ENCODE measurements at regions not wholly inside any gene's neighbourhood (a gene's known extent, or its start where the extent isn't known, plus 50 kb on each side); places are given as distances from the start of the nearest gene placed in this dataset.

DNA sequence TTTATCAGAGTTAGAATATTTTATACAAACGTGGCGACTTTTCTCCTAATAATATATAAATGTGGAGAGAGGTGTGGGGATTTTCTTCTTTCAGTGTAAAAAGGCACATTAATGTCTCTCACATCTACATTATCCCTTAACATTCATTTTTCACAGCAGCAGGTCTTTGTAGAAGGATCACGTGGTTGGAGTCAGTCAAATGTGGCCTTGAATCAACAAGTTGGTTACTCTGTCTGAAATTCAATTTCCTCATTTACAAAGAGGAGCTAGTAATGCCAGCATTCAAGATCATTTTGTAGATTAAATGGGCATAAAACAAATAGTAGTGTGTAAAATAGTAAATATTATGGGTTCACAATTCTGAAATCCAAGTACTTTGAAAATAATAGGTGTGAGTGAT lies 183.1 kb upstream of the SEMA3E start:
- TF ChIP-seq, protein P1, sequence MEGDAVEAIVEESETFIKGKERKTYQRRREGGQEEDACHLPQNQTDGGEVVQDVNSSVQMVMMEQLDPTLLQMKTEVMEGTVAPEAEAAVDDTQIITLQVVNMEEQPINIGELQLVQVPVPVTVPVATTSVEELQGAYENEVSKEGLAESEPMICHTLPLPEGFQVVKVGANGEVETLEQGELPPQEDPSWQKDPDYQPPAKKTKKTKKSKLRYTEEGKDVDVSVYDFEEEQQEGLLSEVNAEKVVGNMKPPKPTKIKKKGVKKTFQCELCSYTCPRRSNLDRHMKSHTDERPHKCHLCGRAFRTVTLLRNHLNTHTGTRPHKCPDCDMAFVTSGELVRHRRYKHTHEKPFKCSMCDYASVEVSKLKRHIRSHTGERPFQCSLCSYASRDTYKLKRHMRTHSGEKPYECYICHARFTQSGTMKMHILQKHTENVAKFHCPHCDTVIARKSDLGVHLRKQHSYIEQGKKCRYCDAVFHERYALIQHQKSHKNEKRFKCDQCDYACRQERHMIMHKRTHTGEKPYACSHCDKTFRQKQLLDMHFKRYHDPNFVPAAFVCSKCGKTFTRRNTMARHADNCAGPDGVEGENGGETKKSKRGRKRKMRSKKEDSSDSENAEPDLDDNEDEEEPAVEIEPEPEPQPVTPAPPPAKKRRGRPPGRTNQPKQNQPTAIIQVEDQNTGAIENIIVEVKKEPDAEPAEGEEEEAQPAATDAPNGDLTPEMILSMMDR (conservative IDR thresholded peaks at IDR 0.05; ENCODE audit: low read depth in 2 of 2), result no peak
- TF ChIP-seq EZH2 (IDR thresholded peaks at IDR 0.05; ENCODE audit: low read depth, unreplicated experiment), result no peak
- TF ChIP-seq ZNF331 (CRISPR knock-in tag; IDR thresholded peaks at IDR 0.05; ENCODE audit: low read depth), result no peak
- TF ChIP-seq JUNB (IDR thresholded peaks at IDR 0.05; ENCODE audit: unreplicated experiment), result no peak
- no peak for TF ChIP-seq STAT1 (IDR thresholded peaks at IDR 0.05; ENCODE audit: unreplicated experiment)
- TF ChIP-seq POLR2AphosphoS5 (IDR thresholded peaks at IDR 0.05; ENCODE audit: low read depth), result no peak
- no peak for TF ChIP-seq CREB1 (CRISPR knock-in tag; IDR thresholded peaks at IDR 0.05; ENCODE audit: low read depth)
- no peak for TF ChIP-seq EZH2phosphoT487 (IDR thresholded peaks at IDR 0.05; ENCODE audit: unreplicated experiment)
- TF ChIP-seq ETS1 (IDR thresholded peaks at IDR 0.05), result no peak
- no peak for TF ChIP-seq ZNF462 (CRISPR knock-in tag; IDR thresholded peaks at IDR 0.05)

Data from GM23338 (cell line).